Activated CD4-positive, CD25-positive, alpha-beta regulatory T cell treated with anti-CD3 and anti-CD28 coated beads, Interleukin-2, amount 50 U/mL, for 72 hours (primary cell): ENCODE measurements at regions not wholly inside any gene's neighbourhood (a gene's known extent, or its start where the extent isn't known, plus 50 kb on each side); places are given as distances from the start of the nearest gene placed in this dataset.
"Not testable (repeated sequence)": the region's sequence is repeated elsewhere in the genome, so short reads cannot be mapped to it uniquely, and the experiment has no call there.

ENCODE experiments used
- DNase-seq: peaks from one replicate; pipeline ENCODE4 v3.0.0; 2021

DNA sequence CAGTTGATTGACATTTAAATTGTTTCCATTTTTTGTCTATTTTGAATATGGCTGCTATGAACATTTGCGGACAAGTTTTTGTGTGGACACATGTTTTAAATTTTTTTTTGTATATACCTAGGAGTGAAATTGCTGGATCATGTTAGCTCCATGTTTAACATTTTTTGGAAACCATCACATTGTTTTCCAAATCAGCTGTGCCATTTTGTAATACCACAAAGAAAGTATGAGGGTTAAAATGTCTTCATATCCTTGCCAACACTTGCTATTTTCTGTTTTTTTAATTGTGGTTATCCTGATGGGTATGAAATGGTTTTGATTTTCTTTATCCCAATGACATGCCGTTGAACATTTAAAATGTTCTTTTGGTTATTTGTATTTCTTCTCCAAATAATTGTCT lies 52.1 kb downstream of the CARTPT start:
- DNase-seq, result no peak

DNA sequence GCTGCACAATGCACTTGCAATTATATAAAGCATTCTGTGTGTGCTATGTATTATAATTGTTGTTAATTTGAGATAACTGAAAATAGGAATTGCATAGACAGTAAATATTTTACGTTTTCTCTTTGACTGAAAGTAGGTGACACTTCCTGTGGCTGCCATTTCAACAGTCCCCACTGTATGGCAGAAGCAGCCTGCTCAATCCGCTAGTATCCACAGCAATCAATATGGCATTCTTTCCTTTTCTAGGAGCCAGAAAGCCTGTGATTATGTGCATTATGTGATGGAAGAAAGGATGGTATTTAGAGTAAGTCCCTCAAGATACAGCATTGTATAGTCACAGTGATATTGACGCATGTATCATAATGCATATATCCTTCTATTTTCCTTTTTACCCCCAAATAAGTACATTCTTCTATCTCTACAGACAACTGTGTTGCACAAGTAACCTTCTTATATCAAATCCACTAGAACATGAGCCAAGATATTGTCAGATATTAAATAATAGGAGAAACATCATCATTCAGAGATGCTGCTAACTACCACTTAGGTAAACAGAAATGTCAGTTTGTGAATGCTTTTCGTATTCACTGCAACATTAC lies 59.7 kb downstream of the CARTPT start:
- DNase-seq, result no peak

DNA sequence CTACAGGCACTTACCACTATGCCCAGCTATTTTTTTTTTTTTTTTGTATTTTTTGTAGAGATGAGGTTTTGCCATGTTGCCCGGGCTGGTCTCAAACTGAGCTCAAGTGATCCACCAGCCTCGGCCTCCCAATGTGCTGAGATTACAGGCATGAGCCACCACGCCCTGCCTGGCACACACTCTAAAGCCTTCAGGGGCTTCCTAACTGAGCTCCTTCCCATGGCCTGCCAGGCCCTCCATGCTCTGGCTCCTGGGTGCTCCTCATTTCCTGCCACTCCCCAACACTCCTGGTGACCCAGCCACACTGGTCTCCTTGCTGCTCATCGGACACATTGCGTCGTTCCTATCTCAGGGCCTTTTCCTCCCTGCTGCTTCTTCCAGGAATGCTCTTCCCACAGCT lies 61.5 kb downstream of the CARTPT start:
- DNase-seq, result no peak

DNA sequence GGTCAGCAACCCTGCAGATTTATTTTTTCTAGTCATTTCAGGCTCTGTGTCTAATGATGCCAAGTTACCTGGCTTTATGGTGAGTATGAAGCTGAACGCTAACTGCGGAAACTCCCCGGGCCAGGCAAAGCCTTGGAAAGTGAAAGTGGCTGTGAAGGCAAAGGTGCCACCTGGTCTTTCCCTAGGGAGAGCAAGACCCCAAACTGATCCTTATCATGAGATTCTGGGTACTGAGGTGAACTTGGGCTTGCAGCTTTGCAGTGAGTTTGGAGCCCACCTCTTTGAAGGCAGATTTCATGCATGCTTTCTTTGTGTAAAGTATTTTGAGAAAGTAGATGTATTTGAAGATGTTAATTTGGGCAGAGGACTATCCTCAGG lies 63.3 kb downstream of the CARTPT start:
- no peak for DNase-seq

DNA sequence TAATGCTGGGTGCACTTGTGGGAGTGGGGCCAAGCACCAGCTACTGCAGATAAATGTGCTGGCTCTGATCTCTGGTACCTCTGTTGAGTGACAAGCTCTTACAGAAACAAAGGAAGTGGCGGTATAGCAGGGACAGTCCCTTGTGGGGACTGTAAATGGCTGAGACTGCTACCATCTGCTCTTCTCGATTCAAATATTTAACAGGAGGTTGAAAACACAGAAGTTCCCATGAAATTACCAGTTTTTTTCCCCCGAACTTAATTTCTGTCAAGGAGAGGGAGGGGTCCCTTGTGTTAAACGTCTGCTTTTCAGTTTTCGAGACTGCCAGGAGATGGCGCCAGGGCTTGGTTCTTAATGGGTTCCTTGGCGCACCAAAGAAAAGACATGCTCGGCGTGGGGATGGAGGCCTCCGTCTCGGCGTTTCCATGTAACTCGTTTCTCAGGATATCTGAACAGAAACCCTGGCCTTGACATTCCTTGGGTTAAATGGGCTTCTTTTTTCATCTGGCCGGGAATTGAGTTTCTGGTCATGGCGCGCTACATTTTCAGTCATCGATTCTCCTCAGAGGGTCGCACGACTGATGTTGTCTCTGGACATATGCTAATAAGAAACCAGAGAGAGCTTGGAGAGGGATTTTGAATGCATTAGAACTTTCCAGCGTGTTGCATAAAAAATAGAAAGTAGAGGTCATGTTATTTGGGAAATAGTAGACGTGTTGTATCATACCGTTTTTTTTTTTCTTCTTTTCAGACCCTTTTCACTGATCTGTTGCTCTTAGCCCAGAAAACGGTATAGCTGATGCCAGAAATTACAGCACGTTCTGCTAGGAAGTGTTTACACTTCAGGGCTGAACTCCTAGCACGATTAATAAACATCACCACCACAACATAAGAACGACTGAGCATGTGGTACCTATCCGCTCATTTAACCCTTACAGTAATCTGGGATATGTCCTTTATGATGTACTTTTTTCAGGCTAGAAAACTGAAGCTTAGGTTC lies 64.0 kb downstream of the CARTPT start:
- peak; percentile 64 for DNase-seq

DNA sequence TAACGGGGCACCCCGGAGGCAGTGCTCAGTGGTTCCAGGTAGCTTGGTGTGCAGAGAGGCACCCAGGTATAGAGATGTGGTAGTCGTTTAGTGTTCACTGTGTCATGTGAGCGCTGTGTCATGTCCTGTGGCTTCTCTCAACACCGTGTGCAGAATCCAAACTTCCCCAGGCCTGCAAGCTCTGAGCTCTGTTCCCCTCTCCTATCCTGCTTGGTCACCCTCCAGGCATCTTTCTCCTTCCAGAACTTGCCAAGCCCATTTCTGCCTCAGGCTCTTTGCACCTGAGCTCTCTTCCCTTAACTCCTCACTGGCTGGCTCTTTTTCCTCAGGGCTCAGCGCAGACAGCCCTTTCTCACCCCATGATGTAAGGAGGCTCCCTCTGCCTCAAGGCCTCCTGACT lies 64.8 kb downstream of the CARTPT start:
- no peak for DNase-seq

DNA sequence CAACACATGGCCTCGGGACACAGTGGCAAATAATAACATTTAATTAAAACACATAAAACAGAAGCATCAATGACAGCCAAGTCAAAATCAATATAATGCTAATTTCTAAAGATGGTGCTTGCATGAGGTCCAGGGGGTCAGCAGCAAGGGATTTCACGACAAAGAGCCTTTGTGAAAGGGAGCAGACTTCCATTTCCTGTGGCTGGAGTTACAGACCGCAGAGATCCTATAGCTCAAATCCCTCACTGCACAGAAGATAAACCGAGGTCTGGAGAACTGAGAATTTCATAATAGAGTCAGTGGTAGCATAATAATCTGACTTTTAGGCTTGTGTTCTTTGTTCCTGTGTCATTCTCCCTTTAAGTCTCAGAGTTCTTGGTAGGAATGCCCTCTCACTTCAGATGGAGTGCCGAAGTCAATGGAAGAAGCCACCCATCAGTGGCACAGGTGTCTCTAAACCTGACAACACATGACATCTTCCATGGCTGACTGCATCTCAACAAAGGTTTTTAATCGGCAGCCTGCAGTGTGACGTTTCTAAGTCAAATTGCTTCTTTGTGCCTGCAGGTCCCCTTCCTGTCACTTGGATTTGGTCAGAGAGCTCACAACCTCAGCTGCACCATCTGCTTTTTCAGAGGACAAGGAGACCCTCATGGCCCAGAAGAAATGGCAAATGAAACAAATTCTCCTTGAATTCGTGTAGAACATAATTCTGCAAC lies 67.4 kb downstream of the CARTPT start:
- no peak for DNase-seq

DNA sequence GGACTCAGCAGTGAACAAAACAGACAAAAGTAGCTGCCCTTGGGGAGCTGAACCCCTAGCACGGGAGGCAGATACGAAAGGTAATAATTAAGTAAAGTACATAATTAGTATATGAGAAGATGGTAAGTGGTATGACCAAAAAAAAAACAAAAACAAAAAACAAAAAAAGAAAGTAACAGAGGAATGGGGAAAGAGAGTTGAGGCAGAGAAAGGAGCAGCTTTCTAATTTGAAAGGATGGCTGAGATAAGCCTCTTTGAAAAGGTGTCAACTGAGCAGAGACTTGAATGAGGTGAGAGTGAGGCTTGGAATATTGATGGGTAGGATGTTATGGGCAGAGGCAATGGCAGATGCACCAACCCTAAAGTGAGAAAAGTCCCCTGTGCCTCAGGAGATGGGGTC lies 69.7 kb downstream of the CARTPT start:
- DNase-seq, result no peak

DNA sequence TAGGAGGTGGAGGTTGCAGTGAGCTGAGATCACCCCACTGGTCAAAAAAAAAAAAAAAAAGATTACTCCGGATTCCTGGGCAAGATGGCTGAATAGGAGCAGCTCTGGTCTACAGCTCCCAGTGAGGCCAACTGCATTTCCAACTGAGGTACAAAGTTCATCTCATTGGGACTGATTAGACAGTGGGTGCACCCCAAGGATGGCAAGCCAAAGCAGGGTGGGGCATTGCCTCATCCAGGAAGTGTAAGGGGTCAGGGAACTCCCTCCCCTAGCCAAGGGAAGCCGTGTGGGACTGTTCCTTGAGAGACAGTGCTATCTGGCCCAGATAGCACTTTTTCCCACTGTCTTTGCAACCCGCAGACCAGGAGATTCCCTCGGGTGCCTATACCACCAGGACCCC lies 70.7 kb downstream of the CARTPT start:
- no peak for DNase-seq

DNA sequence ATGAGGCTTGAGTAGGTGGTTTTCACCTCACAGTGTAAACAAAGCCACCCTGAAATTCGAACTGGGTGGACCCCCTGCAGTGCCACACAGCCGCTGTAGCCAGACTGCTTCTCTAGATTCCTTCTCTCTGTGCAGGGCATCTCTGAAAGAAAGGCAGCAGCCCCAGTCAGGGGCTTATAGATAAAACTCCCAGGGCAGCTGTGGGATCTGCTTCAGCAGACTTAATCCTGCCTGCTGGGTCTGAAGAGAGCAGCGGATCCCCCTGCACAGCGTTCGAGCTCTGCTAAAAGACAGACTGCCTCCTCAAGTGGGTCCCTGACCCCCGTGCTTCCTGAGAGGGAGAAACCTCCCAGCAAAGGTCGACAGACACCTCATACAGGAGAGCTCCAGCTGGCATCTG lies 71.4 kb downstream of the CARTPT start:
- DNase-seq, result no peak

DNA sequence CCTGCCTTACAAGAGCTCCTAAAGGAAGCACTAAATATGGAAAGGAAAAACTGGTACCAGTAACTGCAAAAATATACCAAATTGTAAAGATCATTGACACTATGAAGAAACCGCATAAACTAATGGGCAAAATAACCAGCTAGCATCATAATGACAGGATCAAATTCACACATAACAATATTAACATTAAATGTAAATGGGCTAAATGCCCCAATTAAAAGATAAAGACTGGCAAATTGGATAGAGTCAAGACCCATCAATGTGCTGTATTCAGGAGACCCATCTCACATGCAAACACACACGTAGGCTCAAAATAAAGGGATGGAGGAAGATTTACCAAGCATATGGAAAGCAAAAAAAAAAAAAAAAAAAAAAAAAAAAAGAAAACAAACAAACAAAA lies 73.0 kb downstream of the CARTPT start:
- not testable (repeated sequence) for DNase-seq

DNA sequence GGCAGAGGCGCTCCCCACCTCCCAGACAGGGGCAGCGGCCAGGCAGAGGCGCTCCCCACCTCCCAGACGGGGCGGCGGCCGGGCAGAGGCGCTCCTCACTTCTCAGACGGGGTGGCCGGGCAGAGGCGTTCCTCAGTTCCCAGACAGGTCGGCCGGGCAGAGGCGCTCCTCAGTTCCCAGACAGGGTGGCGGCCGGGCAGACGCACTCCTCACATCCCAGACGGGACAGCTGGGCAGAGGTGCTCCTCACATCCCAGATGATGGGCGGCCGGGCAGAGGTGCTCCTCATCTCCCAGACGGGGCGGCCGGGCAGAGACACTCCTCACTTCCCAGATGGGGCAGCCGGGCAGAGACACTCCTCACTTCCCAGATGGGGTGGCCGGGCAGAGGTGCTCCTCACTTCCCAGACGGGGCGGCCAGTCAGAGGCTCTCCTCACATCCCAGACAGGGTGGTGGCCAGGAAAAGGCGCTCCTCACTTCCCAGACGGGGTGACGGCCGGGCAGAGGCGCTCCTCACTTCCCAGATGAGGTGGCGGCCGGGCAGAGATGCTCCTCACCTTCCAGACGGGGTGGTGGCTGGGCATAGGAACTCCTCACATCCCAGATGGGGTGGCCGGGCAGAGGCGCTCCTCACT lies 75.1 kb downstream of the CARTPT start:
- DNase-seq, result no peak

DNA sequence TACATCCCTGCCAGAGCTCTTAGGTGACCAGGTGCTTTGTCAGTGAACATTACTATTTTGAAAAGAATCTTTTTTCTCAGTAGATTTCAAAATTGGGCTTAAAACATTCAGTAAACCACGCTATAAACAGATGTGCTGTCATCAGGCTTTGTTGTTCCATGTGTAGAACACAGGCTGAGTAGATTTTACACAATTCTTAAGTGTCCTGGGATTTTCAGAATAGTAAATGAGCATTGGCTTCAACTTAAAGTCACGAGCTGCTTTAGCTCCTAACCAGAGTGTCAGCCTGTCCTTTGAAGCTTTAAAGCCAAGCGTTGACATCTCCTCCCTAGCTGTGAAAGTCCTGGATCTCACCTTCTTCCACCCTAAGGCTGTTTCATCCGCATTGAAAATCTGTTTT lies 83.6 kb downstream of the CARTPT start:
- DNase-seq, result no peak

DNA sequence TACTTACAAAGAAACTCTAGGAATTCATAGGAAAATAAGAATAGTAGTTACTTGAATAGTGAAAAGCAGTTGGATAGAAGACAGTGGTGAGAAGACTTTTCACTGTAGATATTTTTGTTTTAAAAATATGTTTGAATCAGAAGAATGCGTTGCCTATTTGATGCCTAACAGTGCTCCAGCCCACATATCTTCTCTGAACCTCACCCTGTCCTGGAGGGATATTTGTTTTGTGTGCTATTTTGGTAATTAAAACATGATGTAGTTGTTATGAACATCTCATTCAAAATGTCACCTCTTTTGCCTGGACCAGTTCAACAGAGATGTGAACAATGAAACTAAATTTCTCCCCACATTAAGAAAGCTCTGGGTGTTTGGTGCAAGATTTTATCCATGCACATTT lies 87.6 kb downstream of the CARTPT start:
- no peak for DNase-seq

DNA sequence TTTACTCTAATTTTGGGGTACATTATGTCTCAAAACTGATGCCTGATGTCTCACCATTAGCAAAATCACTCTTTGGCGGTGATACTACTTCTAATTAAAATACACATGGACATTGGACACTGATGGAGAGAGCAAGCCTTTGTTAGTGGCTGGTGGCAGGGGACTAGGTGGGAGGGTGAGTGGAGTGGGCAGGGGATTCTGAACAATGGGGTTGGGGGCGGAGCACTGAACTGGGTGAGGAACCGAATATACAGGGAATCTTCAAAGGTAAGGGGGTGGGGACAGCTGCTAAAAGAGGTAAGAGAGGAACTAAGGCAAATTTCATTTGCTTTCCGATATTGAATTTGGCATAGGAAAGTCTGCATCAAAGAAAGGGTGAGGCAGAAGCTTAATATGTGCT lies 88.8 kb downstream of the CARTPT start:
- no peak for DNase-seq

DNA sequence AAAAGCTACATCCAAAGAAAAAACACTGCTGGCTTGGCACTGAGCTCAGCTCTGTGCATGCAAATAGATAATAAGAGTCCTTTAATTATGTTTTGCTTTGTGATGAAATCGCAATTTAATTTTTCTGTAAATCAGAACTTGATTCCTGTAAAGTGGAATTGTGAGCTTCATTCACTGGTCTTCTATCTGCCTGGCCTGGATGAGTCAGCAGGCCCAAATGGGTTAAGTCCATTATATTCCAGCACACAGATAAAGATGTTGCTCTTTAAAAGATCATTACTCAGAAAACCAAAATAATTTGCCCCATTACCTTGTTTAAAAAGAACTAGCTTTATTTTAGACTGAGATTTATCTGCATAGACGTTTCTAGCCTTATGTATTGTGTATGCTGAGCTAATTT lies 90.4 kb downstream of the CARTPT start:
- no peak for DNase-seq

DNA sequence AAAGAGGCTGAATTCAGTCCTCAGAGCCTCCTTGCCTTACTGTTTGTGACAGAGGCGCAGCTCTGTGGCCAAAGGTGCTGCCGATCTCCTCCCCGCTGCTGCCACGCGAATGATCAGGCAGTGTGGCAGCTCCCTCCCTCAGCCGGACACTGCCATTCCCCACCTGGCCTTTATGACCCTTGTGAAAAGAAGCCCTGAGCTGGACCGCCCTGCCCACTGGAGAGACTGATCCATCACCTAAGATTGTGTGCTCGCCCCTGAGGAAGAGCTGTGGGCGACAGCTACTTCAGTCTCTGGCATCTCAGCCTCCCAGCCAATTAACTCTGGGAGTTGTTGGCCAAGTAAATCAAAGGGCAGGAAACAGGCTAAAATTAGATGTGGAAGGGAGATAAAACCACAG lies 90.9 kb downstream of the CARTPT start:
- DNase-seq, result no peak

DNA sequence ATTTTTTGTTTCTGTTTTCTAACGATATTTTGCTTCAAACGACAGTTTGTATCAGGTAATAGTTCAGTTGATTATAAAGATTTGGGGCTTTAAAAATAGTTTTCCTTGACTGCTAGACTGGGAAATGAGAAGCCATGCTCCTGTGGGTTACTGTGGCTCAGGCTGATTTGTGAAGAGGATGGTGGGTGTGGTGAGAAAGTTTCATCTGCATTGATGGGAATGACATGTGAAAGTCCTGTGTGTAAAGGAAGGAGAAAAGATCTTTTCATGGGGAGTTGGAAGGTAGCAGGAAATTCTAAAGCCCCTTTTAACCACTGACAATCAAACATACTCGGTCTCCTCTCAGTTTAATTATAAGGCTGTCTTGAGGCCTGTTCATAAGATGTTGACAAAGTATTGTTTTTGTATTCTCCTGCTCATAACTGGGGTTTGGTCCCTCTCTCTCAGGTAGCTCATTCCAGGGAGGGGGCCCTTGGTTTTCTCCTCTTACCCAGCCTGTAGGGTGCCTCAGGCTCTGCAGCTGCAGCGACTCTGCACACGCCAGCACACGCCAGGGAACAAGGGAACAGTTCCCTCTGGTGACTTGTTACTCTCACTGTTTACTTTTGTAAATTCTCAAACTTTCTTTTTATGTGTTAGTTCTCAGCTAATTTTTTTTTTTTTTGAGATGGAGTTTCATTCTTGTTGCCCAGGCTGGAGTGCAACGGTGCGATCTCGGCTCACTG lies 91.6 kb downstream of the CARTPT start:
- no peak for DNase-seq

DNA sequence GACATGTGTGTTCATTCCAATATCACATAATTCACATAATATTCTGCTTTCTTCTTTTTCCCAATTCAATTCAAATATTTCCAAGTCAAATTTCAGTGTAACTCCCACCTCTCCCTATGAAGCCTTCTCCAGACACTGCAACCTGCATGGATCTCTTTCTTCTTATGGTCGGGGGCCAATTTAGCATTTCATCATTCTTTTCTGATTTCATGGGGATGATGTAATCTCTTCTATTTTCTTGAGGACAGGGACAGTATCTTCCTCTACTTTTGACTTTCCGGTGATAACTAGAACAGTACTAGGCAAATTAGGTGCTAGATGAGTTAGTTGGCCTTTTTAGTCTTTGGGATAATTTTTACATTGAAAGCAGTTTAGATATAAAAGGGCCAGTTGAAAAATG lies 92.7 kb downstream of the CARTPT start:
- DNase-seq, result no peak

DNA sequence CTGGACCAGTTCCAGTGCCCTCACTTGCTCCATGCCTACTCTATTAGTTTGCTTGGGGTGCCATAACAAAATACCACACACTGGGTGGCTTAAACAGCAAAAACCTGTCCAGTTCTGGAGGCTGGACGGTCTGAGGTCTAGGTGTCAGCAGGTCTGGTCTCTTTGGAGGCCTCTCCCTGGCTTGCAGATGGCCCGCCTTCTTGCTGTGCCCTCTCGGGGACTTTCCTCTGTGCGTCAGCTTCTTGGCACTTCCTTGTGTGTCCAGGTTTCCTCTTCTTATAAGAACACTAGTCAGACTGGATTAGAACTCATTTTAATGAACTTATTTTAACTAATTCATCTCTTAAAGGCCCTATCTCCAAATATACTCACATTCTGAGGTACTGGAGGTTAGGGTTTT lies 97.2 kb downstream of the CARTPT start:
- no peak for DNase-seq

DNA sequence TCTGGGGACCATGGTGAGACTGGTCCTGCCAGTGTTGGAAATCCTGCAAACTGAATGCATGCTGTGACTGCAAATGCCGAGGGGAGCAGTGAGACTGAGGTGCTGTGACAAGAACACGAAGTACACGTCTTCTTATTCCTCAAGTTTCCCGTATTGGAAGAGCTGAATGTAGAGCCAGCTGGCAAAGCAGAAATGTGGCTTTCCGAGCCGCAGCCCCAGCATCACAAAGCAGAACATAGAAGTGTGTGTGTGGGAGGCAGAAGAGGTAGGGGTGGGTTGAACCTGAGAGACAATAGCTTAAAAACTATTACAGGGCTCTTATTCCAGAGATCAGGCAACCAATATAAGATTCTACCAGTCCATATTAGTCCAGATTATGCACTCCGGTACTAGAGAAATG lies 98.8 kb downstream of the CARTPT start:
- DNase-seq, result no peak

DNA sequence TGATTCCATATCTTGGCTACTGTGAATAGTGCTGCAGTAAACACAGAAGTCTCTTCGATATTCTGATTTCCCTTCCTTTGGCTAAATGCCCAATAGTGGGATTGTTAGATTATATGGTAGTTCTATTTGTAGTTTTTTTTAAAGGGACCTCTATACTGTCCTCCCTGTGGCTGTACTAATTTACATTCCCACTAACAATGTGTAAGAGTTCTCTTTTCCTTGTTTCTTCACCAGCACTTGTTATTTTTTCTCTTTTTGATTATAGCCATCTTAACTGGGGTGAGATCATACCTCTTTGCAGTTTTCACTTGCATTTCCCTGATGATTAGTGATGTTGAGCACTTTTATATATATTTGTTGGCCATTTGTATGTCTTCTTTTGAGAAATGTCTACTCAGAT lies 102.0 kb downstream of the CARTPT start:
- no peak for DNase-seq

DNA sequence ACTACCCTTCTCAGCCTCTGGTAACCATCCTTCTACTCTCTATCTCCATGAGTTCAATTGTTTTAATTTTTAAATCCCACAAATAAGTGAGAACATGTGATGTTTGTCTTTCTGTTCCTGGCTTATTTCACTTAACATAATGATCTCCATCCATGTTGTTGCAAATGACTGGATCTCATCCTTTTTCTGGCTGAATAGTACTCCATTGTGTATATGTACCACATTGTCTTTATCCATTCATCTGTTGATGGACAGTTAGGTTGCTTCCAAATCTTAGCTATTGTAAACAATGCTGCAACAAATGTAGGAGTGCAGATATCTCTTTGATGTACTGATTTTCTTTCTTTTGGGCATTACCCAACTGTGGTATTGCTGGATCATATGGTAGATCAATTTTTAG lies 103.0 kb downstream of the CARTPT start:
- not testable (repeated sequence) for DNase-seq
